GM18909 (cell line): ENCODE measurements at regions not wholly inside any gene's neighbourhood (a gene's known extent, or its start where the extent isn't known, plus 50 kb on each side); places are given as distances from the start of the nearest gene placed in this dataset.
"Not testable (repeated sequence)": the region's sequence is repeated elsewhere in the genome, so short reads cannot be mapped to it uniquely, and the experiment has no call there.

Source experiments
- ATAC-seq: cut with Tn5 transposase; IDR thresholded peaks from one replicate; pipeline ENCODE4 v1.9.1; 2021; ENCODE audit warnings: mild to moderate bottlenecking; ENCODE audit not compliant: unreplicated experiment, poor library complexity

DNA sequence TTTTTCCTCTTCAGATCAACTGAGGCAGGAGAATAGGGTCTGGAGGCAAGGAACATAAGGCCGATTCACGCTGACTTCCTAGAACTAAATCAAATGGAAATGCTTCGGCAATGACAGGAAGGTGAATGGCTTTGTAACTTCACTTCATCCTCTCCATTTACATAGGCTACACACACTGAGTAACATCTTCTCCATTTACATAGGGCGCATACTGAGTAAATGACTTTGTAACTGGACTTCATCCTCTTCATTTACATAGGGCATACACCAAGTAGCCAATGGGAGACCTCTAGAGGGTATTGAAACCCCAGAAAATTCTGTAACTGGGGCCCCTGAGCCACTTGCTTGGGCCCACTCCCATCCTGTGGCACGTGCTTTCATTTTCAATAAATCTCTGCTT lies 71.0 kb upstream of the CPSF6 start:
- no peak for ATAC-seq

DNA sequence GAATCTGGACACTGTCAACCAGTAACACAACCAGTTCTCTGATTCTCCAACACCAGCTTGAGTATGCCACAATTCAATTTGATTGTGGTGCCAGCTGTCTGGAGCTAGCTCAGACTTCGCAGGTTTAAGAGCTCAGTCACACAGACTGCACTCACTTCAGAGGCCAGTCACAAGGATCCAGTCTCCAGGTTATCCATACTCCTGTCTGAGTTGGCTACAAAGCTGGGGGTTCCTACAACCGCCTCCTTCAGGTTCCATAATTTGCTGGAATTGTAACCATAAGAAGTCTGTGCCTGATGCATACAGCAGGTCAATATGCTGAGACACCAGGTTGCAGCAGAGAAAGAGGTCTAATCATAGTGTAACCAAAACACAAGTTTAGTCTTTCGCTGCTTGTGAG lies 70.5 kb upstream of the CPSF6 start:
- ATAC-seq, result no peak

DNA sequence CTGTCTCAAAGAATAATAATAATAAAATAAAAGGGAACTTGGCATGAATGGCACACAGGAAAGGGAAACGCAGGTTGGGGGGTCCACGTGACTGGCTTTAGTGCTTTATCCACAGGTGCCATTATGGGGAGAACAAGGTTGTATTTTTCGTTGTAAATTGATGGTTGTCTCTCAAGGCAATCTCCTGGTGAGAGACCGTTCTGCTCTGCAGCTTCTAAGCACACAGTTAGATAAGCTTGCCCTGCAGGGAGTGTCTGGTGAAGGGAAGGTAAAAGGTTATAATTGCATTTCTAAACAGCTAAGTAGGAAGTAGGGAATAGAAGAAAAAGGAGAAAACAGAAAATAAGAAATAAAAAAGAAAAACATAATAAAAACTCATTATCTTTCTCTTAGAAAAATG lies 69.1 kb upstream of the CPSF6 start:
- ATAC-seq, result no peak

DNA sequence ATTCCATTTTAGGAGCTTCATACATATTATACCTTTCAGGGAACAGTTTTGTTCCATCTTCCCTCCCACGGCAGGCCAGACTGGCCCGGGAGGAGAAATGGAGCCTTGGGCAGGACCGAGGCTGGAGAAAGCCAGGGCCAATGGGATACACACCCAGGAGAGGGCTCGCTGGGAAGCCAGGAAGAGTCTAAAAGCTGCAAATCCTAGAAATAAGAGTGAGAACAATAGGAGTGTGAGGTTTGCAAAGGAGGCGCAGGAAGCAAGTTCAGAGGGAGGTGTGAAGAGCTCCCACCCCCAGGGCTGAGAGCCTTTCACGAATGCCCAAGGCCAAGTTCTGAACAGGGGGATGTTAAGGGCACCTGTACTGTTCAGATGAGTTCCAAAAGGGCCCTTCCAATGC lies 67.5 kb upstream of the CPSF6 start:
- no peak for ATAC-seq

DNA sequence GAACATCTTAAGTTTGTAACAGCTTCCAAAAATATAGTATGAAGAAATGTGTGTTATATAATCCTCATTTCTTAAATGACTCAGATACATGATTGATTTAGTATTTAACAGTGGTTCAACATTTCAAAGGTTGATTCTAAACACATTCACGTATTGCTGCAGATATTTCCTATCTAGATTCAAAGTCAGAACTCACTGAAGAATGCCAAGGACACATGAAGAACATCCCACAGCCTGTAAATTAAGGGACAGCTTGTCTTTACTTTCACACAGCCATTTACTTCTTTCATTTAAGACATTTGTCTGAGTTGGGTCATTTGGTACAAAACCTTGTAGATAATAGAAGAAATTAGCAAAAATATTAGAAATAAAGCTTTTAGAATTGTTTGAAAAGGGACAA lies 66.9 kb upstream of the CPSF6 start:
- no peak for ATAC-seq

DNA sequence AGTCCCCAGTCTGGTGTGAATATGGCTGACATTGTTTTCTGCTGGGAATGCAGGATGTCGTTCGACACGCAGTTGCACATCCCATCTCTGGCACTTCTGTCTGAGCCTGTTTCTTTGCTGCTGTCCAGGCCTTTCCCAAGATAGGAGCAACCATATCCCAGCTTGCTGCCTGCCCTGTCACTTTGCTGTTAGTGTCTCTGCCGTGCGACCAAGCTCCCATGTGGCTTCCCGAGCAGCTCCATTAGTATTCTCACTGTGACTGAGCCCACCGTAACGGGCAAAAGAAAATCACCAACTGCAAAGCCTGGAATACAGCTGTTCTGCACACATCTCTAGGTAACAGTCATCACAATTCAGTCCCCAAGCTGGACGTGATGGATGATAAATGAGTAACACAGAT lies 66.0 kb upstream of the CPSF6 start:
- no peak for ATAC-seq

DNA sequence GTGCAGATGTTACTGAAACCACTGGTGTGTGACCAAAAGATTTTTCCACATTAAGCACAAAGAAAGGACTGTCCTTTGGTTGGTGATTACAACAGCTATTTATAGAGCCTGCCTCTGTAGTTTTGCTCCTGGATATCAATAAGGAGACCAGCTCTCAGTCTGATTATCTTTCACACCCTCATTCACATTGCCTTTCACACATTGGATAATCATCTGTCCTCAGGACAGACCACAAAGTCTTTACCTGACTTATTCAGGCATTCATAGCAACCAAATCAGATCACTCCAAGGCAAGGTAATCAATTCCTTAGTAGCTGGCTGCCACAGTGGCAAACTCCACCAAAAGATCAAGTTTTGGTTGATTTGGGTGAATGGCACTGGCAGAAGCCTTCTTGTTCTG lies 59.6 kb upstream of the CPSF6 start:
- ATAC-seq, result no peak

DNA sequence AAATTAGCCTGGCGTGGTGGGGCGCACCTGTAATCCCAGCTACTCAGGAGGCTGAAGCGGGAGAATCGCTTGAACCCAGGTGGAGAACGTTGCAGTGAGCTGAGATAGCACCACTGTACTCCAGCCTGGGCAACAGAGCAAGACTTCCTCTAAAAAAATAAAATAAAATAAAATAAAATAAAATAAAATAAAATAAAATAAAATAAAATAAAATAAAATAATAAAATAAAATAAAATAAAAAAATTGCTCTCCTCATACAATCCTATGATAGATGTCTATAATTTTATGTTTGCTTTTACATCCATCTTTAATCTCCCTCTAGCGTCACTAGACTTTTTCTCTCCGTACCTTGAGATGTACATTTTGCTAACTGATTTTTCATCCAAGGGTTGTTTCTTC lies 51.8 kb upstream of the CPSF6 start:
- not testable (repeated sequence) for ATAC-seq

DNA sequence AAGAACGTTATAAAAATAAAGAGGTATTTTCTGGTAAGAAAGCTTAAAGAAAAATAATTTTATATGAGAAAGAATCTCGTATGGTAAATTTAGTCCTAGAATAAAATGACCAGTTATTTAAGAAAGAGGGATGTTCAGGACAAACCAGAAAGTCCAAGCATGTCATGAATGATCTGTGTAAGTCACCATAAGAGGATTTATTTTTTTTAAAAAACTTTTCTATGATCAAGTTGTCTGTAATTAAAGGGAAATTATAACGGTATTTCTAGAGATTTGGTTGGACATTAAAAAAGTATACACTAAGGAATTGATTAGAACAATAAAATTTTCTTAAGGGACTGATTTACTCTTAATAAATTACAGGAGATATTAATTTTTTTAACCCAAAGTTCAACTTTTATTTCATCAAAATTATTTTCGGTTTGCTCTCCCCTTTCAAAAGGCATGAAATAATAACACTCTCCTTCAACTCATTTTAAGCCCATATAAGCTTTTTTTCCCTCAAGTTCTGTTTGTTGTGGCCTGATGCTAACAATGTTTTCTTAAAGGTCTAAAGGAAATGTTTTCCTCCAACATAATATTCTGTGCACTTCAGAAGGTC lies 49.9 kb upstream of the CPSF6 start:
- no peak for ATAC-seq
